Esophagus mucosa (tissue), 1 donor: ENCODE measurements at regions not wholly inside any gene's neighbourhood (a gene's known extent, or its start where the extent isn't known, plus 50 kb on each side); places are given as distances from the start of the nearest gene placed in this dataset.

Source experiments
- ATAC-seq: fragments of 200-7000 bp; cut with Tn5 transposase; one replicate; pipeline ENCODE4 v1.9.1; 2020
- donor health status: DM: yes; HTN: yes; CAD: no.

DNA sequence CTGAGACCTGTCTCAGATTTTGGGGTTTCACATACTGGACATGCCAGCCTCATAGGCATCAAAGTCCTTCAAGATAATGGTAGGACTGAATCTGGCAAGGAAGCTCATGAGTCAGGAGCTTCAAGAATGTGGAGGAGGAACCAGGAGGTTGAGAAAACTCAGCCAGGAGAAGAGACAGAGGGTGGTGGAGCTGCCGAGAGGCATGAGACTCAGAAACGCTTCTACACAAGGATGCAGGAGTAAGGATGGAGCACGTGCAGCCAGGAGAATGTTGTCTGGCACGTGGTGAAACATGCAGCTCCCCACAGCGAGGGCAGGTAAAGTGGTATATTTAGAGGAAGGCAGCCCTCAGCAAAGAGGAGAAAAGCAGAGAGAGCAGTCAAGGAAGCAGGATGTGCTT, 148.7 kb upstream of the ISX start:
- no peak for ATAC-seq

DNA sequence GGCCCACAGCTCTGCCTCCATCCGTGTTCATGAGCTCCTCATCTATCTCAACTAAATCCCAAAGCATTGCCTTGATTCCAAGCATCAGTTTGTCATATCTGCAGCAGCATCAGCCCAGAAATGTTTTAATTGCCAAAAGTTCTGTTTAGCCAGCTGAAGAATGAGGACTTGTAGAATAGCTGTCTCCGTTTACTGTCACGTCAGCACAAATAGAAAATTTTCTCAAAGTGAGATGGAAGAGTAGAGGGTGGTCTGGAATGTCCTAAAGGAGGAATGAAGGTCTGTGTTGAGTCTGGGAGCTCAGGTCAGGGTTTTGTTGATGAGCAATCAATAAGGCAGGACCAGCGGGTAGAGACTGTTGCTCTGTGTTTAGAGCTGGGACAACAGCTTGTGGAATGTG, 134.9 kb upstream of the ISX start:
- ATAC-seq: no peak

DNA sequence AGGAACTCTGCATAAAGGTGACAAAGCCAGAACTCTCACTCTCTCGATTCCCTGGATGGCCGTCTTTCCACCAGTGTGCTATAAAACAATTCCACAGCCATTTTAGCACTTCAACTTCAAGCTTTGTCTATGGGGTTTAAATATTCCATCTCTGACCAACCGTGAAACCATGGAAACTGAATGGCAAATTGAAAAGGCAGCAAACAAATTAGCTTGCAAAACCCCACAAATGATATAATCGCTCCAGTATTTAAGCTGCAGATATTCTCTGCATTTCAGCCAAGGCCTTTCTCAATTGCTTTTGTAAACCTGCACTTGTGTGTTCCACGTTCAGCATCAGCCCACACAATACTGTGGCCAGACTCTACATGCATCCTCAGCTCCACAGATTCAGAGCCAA, 131.7 kb upstream of the ISX start:
- no peak for ATAC-seq

DNA sequence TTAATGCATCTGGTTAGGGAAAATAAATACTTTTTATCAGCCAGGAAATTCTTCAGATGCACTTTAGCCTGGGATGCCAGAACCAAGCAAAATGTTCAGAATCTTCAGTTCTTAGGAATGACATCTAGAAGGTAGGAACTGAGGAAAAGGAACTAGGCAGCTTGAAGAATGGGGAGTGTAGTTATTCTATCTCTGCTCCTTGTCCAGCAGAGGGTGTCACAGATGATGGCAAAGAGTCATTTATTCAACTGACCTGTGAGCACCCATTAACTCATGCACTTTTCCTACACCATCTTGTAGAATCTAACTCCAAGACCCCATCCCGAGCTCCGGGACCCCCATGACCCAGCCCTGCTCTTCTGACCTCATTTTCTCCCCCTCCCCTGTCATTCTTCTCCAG, 122.1 kb upstream of the ISX start:
- no peak for ATAC-seq

DNA sequence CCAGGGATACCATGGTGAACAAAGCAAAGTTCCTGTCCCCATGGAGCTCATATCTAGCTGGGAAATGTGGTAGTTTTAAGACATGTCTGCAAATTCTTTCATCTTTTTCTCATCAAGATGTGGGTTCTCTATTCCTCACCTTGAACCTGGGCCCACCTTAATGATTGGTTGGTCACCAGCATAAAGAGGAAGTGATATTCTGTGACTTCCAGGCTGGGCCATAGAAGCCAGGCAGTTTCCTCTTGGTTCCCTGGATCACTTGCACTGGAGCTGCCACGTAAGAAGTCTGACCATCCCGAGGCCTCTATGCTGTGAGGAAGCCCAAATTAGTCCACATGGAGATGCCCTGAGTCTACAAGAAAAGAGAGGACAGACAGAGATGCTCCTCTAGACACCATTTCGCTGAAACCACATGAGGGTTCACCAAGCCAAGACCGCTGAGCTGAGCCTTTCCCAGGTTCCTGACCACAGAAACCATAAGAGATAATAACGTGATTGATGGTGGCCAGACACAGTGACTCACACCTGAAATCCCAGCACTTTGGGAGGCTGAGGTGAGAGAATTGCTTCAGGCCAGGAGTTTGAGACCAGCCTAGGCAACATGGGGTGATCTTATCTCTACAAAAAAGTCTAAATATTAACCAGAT, 119.5 kb upstream of the ISX start:
- ATAC-seq: no peak

DNA sequence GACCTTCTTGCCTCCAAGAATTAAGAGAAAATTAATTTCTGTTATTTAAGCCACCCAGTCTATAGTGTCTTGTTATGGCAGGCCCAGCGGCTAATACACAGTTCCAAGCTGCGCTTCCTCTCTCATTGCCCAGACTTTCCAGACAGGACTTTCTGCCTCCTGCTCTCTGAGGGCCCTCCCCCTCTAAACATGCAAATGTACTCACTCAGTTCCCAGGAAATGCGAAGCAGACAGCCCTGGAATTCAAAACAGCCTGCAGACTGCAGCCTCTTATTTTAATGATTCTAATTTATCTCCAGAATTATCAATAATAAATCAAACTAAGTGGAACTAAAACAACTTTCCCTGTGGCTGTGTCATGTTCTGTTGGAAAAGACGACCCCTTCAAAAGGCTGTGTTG, 115.5 kb upstream of the ISX start:
- no peak for ATAC-seq

DNA sequence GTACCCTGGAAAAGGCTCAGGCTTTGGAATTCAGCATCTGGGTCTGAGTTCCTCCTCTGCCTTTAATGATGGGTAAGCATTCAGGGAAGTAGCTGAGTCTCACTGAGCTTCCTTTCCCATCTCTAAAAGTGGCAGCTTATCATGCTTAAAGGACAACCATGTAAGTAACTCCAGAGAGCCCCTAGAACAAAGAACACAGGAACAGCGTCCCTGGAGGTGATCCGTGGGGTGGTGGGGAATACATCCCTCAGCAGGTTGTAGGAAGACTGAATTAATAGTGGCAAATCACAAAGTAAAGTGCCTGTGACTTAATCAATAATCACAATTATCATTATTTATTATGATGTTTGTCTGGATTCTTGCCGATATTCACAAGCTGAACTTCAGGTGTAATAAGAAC, 114.7 kb upstream of the ISX start:
- no peak for ATAC-seq

DNA sequence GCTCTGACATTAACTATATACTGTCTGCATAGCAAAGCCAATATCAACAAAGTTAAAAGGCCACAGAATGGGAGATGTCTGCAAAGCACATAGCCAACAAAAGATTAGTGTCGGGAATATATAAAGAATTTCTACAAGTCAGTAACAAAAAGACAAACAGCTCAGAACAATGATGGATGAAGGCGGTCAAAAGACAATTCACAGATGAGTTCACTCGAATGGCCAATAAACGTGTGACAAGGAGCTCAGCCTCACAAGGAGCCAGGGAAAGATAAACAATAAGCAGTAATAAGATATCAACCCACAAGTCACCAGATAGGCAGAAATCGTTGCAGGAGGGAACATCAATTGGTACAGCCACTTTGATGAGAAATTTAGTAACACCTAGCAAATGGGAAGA, 106.0 kb upstream of the ISX start:
- ATAC-seq: no peak

DNA sequence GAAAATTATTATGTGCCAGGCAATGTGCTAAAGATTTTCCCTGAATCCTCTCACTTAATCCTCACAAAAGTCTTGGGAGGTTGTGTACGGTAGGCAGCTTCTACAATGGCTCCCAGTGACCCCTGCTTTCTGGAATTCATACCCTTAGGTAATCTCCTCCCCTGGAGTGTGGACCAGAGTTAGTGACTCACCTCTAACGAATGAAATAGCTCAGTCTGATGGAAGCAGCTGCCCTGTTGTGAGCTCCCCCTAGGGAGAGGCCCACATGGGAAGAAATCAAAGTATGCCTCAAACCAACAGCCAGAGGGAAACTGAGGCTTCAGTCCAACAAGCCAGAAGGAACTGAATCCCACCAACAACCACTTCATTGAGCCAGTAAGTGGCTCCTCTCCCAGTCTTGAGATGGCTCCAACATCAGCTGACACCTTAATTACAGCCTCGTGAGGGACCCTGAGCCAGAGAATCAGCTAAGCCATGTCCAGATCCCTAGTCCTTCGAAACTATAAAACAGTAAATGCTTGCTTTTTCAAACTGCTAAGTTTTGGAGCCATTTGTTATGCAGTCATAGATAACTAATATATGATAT, 98.9 kb upstream of the ISX start:
- ATAC-seq: no peak

DNA sequence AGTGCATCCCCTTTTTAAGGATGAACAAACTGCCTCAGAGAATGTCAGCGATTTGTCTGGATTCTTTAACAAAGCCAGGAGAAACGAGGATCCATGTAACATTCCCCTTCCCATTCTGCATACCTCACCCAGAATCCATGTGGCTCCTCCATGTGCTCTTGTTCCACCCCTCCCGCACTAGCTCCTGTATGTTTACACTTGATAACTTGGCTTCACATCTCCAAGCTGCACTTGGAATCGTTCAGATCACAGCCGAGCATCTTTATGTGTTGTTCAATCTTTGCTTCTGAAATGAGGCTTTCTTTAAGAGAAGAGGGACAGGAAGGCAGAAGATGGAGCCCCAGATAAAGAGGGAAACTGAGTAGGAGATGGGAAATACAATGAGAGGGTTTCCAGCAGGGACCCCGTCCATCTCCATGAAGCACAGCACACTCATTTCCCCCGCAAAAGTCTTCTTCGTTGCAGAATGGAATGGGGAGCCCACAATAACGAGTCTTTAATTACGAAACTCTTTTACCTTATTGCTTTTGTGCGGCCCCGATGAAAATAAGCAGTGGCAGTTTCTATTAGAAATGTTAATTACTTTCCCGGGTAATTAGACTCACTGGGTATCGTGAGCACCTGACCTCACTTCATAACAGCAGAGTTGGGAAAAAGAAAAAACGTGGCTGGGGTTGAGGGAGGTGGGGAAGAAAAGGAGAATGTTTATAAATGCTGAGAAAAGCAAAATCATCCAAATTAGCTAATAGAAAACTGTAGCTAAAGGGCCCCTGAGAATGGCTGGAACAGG, 96.8 kb upstream of the ISX start:
- no peak for ATAC-seq

DNA sequence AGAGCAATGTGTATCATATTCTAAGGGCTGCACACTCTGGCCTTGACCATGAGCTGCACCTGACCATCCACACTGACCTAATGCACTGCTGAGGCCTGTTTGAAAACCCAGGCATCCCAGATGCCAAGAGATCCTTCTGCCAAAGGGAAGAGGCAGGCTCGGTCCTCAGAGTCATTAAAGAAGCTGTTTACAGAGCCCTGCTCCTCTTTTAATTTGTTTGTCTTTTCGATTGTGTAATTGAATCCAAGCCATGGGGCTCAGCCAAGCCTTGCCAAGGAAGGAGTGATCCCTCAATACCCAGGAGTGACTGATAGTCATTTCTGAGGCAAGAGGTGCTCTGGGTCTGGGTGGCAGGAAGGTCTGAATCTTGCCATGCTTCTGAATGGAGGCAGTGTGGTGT, 94.5 kb upstream of the ISX start:
- no peak for ATAC-seq

DNA sequence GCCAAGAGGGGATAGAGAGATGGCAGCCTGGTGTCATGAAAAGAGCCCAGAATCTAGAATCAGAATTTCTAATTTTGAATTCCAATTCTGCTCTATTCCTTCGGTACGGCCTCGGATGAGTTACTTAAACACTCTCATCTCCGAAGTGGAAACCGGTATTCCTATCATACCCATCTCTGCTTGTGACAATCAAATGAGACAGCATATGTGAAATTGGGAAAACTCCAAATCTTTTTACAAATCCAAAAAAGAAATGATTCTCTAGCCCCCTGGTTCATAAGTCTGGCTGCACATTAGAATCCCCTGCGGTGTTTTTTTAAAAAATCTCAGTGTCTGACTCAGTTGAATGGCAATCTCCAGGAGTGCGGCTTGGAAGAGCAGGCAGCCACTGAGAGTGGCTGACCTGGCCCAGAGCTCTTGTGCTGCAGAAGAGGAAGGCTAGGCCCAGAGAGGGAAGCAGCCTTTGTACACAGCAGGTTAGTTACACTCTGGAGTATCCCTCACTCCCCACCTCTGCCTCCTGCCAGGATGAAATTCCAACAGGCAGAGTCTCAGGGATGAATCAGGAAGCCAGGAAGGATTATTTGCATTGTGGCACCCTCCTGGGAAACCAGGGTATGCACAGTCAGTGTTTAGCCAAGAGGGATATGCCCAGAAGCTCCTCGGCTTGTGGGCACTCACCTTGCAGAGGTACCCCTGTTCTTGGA, 93.6 kb upstream of the ISX start:
- ATAC-seq: no peak

DNA sequence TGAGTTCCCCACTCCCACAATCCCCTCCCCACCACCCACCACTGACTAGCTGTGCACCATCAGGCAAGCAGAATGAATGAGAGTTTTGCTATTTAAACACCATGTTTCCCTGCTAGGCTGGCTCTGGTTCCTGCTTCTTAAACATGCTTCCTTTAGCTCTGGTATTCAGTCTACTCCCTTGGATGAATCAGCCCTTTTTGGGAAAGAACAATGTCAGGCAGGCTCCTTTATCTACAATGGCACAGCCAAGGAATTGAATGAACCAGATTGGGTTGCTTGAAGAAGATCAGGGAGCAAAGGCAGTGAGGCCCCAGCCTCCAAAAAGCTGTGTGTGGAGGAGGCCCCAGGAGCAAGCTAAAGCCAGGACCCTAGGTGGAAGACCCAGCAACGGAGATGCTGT, 92.9 kb upstream of the ISX start:
- ATAC-seq: peak; percentile 42

DNA sequence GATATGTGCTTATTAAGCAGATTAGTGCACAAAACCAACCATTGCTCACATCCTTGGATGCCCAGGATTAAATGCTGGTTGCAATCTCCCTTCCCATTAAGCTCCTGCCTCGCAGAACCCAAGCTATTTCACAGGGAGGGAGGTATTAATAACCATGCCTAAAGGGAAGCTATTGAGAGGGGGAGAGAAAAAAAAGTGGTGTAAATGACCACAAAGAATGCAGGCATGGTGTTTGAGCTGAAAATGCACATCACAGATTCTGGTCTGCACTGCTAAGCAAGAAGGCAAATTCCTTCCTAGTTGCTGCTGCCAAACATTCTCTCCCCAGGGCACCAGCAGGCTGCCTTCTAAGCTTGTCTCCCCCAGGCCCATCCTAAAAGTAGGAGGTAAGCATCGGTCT, 92.0 kb upstream of the ISX start:
- no peak for ATAC-seq

DNA sequence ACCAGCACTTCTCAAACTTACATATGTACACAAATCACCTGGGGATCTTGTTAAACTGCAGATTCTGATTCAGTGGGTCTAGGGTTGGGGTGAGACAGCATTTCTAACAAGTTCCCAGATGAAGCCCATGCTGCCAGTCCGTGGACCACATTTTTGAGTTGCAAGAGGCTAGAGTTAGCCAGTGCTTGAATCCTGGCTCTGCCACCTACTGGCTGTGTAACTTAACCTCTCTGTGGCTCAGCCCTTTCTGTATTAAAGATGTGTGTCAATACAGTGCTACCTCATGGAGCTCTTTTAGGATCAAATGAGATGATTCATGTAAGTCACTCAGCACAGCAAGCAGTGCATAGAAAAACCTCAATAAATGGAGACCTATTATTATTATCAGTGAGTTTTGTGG, 90.2 kb upstream of the ISX start:
- peak; percentile 59 for ATAC-seq

DNA sequence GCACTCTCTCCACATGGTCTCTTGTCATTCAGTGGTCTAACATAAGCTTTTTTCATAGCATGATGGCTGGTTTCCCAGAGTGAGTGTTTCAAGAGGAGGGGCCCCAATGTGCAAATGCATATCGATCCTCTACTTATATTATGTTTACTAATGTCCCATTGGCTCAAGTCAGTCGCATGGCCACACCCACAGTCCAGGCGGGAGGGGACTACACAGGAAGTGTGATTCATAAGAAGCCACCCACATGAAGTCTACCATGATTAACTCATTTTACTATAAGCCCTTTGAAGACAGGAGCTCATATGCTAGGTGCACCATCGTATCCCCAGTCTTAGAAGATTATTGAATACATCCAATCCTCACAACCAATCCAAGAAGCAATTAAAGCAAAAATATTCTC, 89.5 kb upstream of the ISX start:
- no peak for ATAC-seq

DNA sequence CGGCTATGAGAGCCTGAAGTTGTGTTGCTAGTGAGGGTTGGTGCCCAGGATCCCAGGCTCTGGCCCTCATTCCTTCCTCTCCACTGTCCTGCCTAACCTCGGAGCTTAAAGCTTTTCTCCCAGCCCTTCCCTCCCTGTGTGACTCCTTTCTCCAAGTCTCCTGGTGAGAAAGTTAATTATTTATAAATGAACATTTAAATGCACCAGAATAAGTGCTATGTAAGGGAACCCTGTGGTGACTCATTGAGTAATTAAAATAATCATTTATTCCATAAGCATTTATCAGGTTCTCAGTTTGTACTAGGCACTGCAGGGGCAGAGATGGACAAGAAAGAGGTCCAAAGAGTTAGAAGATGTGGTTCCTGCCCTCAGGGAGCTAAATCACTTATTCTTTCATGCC, 89.1 kb upstream of the ISX start:
- ATAC-seq: no peak

DNA sequence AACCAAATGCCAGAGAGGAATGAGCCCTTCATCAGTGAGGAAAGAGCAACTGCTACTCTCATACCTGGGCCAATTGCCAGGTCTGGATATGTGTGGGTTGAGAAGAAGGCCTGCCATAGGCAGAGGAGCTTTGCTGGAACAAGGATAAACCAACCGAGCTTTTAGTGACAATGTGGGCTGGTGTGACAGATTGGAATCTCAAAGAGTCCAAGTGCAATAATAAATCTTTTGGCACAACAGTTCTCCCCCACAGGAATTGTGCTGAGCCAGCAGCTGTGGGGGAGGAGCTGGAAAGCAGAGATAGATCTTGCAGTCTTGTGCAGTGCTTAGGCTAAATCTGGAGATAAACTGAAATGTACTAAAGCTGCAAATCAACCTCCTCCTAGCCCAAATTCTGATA, 79.4 kb upstream of the ISX start:
- ATAC-seq: no peak

DNA sequence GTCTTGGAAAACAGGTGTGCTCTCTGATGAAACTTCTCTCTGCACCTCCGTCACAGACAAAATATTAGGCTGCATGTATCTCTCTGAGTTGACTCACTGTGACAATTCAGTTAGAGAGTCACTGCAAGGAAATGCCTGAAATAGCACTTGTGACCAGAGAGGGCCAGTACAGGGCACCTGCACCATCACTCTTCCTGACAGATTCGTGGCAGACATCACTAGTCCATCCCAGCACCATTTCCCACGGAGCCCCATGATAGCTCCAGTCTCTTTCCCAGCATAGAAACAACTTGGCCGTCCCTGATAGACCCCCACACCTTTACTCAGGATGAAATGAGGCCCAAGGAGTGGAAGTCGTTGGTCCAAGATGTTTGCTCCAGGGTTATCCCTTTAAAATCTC, 73.3 kb upstream of the ISX start:
- ATAC-seq: no peak

DNA sequence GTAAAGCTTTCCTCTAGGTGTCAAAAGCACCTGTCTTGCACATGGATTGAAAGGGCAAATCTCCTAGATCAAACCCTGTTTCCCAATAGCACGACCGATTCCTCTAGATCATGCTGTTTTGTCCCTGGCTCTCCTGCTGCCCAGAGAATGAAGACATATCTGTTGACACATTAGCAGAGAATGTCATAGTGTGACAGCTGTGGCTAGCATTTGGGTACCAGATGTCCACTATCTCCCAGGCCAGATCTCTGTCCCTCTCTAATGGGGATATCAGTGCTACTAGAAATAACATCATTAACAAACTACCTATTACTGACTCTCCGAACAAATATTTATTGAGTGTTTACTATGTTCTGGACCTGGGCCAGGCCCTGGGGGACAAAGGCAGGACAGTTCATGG, 72.4 kb upstream of the ISX start:
- ATAC-seq: no peak

DNA sequence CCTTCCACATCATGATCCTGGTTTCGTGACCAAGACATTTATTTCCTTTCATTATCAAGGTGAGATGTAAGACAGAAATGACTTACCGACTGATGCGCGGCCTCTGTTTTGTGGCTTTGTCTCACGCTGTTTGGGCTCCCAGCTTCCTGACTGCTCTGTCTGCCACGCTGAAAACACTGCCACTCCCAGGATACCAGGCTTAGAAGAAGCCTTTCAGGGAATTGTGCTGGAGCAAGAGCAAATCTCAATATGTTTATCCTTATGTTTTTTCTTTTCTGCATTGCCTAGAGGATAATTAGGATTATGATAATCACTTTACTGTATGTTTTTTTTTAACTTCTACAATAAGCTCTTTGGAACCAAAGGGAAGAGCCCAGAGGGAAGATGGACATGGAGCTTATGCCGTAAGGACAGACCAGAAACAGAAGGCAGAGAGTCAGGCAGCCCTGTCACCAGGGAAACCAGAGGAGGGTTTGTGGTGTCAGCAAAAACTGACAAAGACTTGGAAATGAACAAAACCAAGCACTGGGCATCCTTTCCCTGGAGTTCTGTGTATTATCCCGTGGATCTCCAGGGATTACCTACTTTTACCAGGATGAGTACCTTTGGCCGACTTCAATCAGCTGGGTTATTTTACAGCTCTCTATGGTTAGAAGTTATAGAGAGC, 68.2 kb upstream of the ISX start:
- ATAC-seq: no peak

DNA sequence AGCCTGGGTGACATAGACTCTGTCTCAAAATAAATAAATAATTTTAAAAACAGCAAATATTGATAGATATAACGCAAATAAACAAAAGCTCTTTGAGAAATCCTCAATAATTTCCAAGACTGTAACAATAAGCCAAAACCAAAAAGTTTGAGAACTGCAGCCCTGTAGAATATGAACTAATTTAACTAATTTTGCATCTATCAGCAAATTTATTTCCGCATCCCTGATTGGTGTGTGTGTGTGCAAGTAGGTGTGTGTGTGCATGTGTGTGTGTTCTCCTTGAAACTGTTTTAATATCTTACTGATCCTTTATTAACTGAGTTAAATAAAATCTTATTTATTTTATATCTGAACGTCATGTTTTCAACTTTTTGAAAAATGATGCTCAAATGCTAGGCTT, 67.0 kb upstream of the ISX start:
- no peak for ATAC-seq

DNA sequence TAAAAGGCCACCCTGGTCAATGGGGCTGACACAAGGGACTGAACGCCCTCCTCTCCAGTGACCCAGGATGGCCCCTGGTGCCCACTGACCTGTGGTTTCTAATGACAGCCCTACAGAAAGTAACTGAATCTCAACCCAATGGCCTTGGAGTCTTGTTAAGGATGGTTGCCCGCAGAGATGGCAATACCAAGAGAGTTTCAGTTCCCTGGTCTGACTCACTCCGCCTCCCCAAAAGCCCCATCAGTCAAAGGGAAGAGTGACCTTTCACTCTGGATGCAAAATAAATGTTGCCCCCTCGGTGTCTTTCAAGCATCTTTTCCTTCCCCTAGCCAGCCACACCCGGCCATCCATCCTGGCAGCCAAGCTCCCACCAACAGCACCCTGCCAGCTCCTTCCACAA, 57.7 kb upstream of the ISX start:
- ATAC-seq: no peak
